GM23338 (cell line): ENCODE measurements at regions not wholly inside any gene's neighbourhood (a gene's known extent, or its start where the extent isn't known, plus 50 kb on each side); places are given as distances from the start of the nearest gene placed in this dataset.

ENCODE experiments used
- ATAC-seq: fragments of 200-7000 bp; cut with Tn5 transposase; 3 replicates; pipeline ENCODE4 v1.9.1; 2020
- DNase-seq: peaks from one replicate; pipeline ENCODE4 v3.0.0-alpha.2; 2015; ENCODE audit warnings: low spot score
- H2AFZ ChIP-seq: fragments of 200-600 bp; sonication (generic); 2 replicates; pipeline ENCODE4 v1.8.0; 2016; ENCODE audit warnings: antibody characterized with exemption, mild to moderate bottlenecking, moderate library complexity
- H3F3A ChIP-seq: fragments of 200-600 bp; sonication (generic); replicated peaks from 2 replicates; pipeline ENCODE4 v1.8.0; 2017; ENCODE audit warnings: antibody characterized with exemption, mixed run types, low read depth
- H3K27ac ChIP-seq: fragments of 200-600 bp; sonication (generic); 2 replicates; pipeline ENCODE4 v1.6.1; 2016; ENCODE audit warnings: low read depth
- H3K27me3 ChIP-seq: fragments of 200-600 bp; sonication (generic); 2 replicates; pipeline ENCODE4 v1.8.0; 2016; ENCODE audit warnings: mild to moderate bottlenecking, mixed run types, moderate library complexity; ENCODE audit not compliant: insufficient read depth
- H3K36me3 ChIP-seq: fragments of 200-600 bp; sonication (generic); 2 replicates; pipeline ENCODE4 v1.8.0; 2016; ENCODE audit warnings: mild to moderate bottlenecking; ENCODE audit not compliant: insufficient read depth
- H3K4me1 ChIP-seq: fragments of 200-600 bp; sonication (generic); 2 replicates; pipeline ENCODE4 v1.8.0; 2016; ENCODE audit warnings: mild to moderate bottlenecking, moderate library complexity; ENCODE audit not compliant: insufficient read depth
- H3K4me2 ChIP-seq: fragments of 200-600 bp; sonication (generic); 2 replicates; pipeline ENCODE4 v1.7.1; 2017; ENCODE audit warnings: mixed run types
- H3K4me3 ChIP-seq: fragments of 200-600 bp; sonication (generic); 2 replicates; pipeline ENCODE4 v1.6.1; 2016; ENCODE audit warnings: mixed run types
- H3K79me2 ChIP-seq: fragments of 200-600 bp; sonication (generic); replicated peaks from 2 replicates; pipeline ENCODE4 v1.8.0; 2017; ENCODE audit warnings: mild to moderate bottlenecking; ENCODE audit not compliant: insufficient read depth
- H3K9me2 ChIP-seq: fragments of 200-600 bp; sonication (generic); 2 replicates; pipeline ENCODE4 v1.8.0; 2017; ENCODE audit not compliant: insufficient read depth
- H4K20me1 ChIP-seq: fragments of 200-600 bp; sonication (generic); replicated peaks from 2 replicates; pipeline ENCODE4 v1.8.0; 2017; ENCODE audit warnings: mild to moderate bottlenecking; ENCODE audit not compliant: insufficient read depth
- H3K27ac Mint-ChIP-seq: 2 replicates; pipeline ENCODE4 v1.8.0; 2020; ENCODE audit warnings: inconsistent platforms, mild to moderate bottlenecking, moderate library complexity, mixed read lengths
- H3K27me3 Mint-ChIP-seq: 3 replicates; pipeline ENCODE4 v1.8.0; 2022; ENCODE audit warnings: low read depth, mild to moderate bottlenecking, moderate library complexity, mixed read lengths, inconsistent platforms; ENCODE audit not compliant: insufficient read depth, poor library complexity
- H3K36me3 Mint-ChIP-seq: 3 replicates; pipeline ENCODE4 v1.8.0; 2021; ENCODE audit warnings: low read depth, mild to moderate bottlenecking, inconsistent platforms, moderate library complexity, mixed read lengths
- H3K4me1 Mint-ChIP-seq: 3 replicates; pipeline ENCODE4 v1.8.0; 2020; ENCODE audit warnings: mild to moderate bottlenecking, inconsistent platforms, mixed read lengths
- H3K4me3 Mint-ChIP-seq: 3 replicates; pipeline ENCODE4 v1.8.0; 2021; ENCODE audit warnings: moderate library complexity, mild to moderate bottlenecking, inconsistent platforms, mixed read lengths
- H3K9me3 Mint-ChIP-seq: 3 replicates; pipeline ENCODE4 v1.8.0; 2020; ENCODE audit warnings: moderate library complexity, mild to moderate bottlenecking, inconsistent platforms, mixed read lengths
- CREB1 ChIP-seq: fragments of 250-450 bp; sonication (Bioruptor Pico); IDR thresholded peaks from 2 replicates; pipeline ENCODE4 v1.5.0; 2020; ENCODE audit warnings: low read depth, mild to moderate bottlenecking, moderate library complexity
- ETS1 ChIP-seq: IDR thresholded peaks from 2 replicates; pipeline ENCODE4 v1.6.1; 2016; ENCODE audit warnings: antibody characterized with exemption
- EZH2 ChIP-seq: fragments of 200-600 bp; sonication (generic); IDR thresholded peaks from one replicate; pipeline ENCODE4 v1.8.0; 2017; ENCODE audit warnings: antibody characterized with exemption, mild to moderate bottlenecking, low read depth; ENCODE audit not compliant: unreplicated experiment
- EZH2phosphoT487 ChIP-seq: fragments of 200-600 bp; sonication (generic); IDR thresholded peaks from one replicate; pipeline ENCODE4 v1.8.1; 2018; ENCODE audit warnings: antibody characterized with exemption; ENCODE audit not compliant: unreplicated experiment
- NANOG ChIP-seq: IDR thresholded peaks from 2 replicates; pipeline ENCODE4 v1.6.1; 2016; ENCODE audit warnings: antibody characterized with exemption, borderline replicate concordance
- ZNF114 ChIP-seq: fragments of 250-450 bp; sonication (Bioruptor Pico); IDR thresholded peaks from 2 replicates; pipeline ENCODE4 v1.5.0; 2020; ENCODE audit warnings: mild to moderate bottlenecking, moderate library complexity
- ZNF462 ChIP-seq: fragments of 250-450 bp; sonication (Bioruptor Pico); IDR thresholded peaks from 2 replicates; pipeline ENCODE4 v1.5.0; 2020; ENCODE audit warnings: mild to moderate bottlenecking, moderate library complexity

DNA sequence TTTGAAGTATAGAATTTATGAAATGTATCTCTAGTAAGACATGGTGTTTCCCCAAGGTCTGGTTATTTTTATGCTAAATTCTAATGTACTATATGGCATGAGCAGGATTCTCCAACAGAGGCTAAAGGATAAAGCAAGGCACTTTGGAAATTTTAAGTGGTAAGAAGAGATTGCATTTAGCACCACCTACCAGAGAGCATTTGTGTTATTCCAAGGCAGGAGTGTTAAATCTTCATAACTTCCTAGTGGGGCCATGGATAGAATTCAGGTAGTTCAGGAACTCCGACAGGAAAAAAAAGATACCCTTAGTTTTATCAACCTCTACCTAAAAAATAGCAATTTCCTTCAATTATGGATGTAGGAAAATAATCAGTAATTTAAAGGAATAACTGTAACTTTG lies 497.4 kb upstream of the CRIM1 start (continued):
- TF ChIP-seq ZNF462 (CRISPR knock-in tag) (no peak), ZNF114 (CRISPR knock-in tag) (no peak)

GRCh38 chr2:35857498-35857897 lies 498.1 kb upstream of the CRIM1 start:
- Mint-ChIP-seq H3K36me3 (no peaks in the 10 kb centered on the region), H3K4me1 (peaks cover 5% of the 10 kb centered on the region; the same call in 2 of the 3 replicates), H3K4me3 (no peak overlapping the region), H3K27ac (no peak overlapping the region), H3K9me3 (no peaks in the 10 kb centered on the region), H3K27me3 (no peaks in the 10 kb centered on the region)
- Histone ChIP-seq H4K20me1 (no peaks in the 10 kb centered on the region), H3K4me2 (no peak overlapping the region), H3K9me2 (peaks cover 13% of the 10 kb centered on the region), H3K27me3 (no peaks in the 10 kb centered on the region), H3F3A (no peaks in the 10 kb centered on the region), H3K27ac (no peak overlapping the region), H2AFZ (peak overlapping the region; percentile 81), H3K36me3 (no peaks in the 10 kb centered on the region), H3K4me1 (no peaks in the 10 kb centered on the region), H3K4me3 (no peak overlapping the region), H3K79me2 (no peaks in the 10 kb centered on the region)
- ATAC-seq (no peak), DNase-seq (no peak)
- TF ChIP-seq EZH2phosphoT487 (no peak), ETS1 (no peak), ZNF114 (CRISPR knock-in tag) (no peak), NANOG (no peak), ZNF462 (CRISPR knock-in tag) (no peak), EZH2 (no peak), CREB1 (CRISPR knock-in tag) (no peak)
